ENCODE measurements at regions not wholly inside any gene's neighbourhood (a gene's known extent, or its start where the extent isn't known, plus 50 kb on each side); places are given as distances from the start of the nearest gene placed in this dataset.
A peak's percentile ranks its signal among the peaks of the same experiment; 100 is the strongest.
"Not testable (repeated sequence)": the region's sequence is repeated elsewhere in the genome, so short reads cannot be mapped to it uniquely, and the experiment has no call there.

- no peak for DNase-seq
These were observed 1292.9 kb downstream of the PCDH9 start for GRCh38 chr13:65937251-65937650.

DNA sequence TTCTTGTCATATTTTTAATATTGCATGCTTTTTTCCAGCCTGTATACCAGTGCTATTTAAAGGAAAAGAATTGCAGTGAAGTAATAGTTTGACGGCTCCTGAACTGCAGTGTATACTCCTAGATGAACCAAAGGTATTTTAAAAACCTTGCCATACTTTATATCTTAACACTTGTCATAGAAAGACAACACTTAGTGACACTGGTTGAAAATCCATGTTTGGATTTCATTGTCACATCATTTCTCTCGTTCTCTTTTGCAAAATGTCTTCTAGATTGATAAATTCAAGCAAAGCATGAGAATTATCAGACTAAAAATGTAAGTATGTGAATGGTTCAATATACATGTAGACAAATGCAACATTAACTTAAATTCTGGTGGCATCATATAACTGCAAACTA is 1293.9 kb downstream of the PCDH9 start:
- no peak for DNase-seq

GRCh38 chr13:65932587-65933239 is 1297.4 kb downstream of the PCDH9 start:
- peak; percentile 56 for DNase-seq

DNA sequence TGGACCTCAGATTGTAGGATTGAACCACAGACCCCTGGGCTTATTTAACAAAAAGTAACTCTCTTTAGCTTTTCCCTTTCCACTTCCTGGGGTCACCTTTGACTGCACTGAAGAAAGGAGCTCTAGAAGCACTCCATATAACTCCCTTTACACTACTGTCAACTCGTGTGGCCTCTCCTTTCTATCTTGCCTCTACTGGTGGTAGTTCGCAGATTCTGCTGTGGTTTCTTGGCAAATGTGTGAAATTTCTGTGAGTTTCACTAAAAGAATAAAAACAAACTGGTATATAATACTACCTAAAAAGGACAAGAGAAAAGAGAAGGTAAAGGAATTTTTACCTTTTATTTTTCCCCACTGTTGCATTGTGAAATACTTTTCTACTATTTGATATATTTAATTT is 1298.1 kb downstream of the PCDH9 start:
- DNase-seq = no peak

- no peak for DNase-seq
These were observed 1300.7 kb downstream of the PCDH9 start for GRCh38 chr13:65929436-65929835.

- peak; percentile 69 for DNase-seq
These were observed 1303.4 kb downstream of the PCDH9 start for GRCh38 chr13:65926750-65927171.

- not testable (repeated sequence) for DNase-seq
These were observed 1307.3 kb downstream of the PCDH9 start for GRCh38 chr13:65922846-65923245.

GRCh38 chr13:65921933-65922332 is 1308.2 kb downstream of the PCDH9 start:
- no peak for DNase-seq

GRCh38 chr13:65917731-65918130 is 1312.4 kb downstream of the PCDH9 start:
- DNase-seq = no peak

DNA sequence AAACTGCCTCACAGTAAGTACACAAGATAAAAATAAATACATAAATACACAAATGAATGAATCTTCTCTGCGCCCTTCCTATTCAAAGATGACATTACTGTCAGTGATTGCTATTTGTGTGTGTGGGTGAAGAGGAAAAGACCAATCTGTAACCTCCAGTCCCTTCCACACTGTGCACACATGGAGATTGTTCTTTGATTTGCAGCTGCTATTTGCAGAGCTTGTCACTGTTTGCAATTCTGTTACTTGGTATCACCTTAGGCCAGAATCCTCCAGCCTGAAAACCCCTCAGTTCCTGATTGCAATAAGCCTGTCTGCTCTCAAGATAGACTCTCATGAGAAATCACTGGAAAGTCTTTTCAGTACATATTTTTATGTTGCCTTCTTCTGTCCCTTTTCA is 1314.9 kb downstream of the PCDH9 start:
- DNase-seq = no peak

- DNase-seq = no peak
These were observed 1315.4 kb downstream of the PCDH9 start for GRCh38 chr13:65914716-65915115.

GRCh38 chr13:65913173-65913572 is 1317.0 kb downstream of the PCDH9 start:
- DNase-seq = no peak

GRCh38 chr13:65912516-65912915 is 1317.6 kb downstream of the PCDH9 start:
- DNase-seq = no peak

DNA sequence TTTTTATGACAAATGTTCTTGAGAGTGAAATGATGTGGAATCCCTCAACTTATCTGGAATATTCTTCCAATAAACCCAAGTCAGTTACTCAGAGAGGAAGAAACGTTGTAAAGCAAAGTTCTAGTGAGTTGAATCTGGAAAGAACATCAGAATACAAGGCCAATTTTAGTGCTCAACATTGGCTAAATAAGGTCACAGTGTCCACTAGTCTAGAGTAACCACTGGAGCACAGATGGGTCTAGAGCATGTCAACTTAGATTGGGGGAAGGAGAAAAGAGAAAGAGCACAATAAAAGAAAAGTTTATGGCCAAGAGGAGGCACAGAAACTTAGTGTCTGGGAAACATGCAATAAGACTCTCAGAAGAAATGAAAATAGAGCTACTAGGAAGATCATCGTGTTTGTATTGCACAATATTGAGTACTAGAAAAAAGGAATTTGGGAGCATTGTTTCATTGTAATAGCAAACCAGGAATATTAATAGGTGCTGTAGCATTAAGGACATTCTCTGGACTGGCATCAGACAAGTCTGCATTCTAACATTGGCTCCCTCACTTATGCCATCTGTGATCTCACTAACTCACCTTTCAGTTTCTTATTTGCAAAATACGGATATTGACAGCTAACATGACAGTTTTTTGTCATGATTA is 1318.5 kb downstream of the PCDH9 start:
- no peak for DNase-seq

DNA sequence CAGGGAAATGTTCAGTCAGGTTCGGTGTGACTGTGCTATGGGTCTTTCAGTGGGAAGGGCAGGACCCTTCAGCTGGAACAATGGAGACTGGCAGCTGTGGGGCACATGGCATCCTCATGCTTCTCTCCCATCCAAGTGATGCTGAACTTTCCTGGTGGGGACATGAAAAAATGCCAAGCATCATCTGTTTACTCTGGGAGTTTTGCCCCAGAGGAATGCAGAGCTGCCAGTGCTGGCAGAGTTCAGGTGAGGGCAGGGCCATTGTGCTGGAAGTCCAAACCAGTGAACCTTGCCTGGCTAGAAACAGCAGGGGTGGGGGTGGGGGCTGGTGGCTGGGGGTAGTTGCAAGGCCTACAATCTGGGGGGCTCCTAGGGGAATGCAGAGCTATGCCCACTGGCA is 1320.6 kb downstream of the PCDH9 start:
- no peak for DNase-seq

DNA sequence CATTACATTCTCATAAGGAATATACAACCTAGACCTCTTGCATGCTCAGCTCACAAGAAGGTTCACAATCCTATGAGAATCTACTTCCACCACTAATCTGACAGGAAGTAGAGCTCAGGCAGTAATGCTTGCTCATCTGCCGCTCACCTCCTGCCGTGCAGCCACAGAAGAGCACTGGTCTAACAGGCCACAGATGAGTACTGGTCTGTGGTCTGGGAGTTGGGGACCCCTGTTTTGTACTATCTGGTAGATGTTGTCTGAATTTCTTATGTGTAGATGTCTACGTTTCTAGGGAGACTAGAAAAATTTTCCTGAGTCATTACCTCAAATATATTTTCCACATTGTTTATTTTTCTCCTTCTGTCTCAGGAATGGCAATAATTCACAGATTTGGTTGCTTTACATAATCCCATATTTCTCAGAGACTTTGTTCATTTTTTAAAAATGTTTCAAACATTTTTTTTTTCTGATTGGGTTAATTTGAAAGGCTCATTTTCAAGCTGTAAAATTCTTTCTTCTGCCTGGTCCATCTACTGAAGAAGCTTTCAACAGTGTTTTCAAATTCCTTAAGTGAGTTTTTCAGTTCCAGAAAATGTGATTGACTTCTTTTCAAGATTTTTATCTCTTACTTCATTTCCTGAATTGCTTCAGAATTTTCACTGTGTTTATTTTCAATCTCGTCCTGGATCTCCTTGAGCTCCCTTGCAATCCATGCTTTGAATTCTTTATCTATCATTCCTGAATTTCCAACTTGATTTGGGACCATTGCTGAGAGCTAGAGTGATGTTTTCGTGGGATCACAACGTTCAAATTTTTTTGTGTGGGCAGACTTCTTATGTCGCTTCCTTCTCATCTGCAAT is 1322.2 kb downstream of the PCDH9 start:
- DNase-seq = no peak

- no peak for DNase-seq
These were observed 1328.4 kb downstream of the PCDH9 start for GRCh38 chr13:65901723-65902122.

DNA sequence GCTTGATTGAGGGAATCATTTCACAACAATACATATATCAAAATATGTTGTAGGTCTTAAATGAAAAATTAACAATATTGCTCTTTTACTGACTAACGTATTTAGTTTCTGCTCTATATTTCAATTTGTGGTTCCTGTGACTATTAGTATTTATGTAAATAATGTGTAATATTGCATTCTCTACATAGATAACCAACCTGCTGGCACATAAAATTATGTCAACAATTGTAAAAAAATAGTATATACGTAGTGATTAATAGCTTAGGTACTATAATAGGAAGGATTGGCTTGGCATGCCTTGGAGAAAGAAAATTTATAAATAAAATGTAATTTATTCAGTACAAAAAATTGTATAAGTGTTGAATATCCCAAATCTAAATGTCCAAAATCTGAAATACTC is 1336.1 kb downstream of the PCDH9 start:
- no peak for DNase-seq

- DNase-seq = no peak
These were observed 1337.3 kb downstream of the PCDH9 start for GRCh38 chr13:65892859-65893258.

- no peak for DNase-seq
These were observed 1340.8 kb downstream of the PCDH9 start for GRCh38 chr13:65889368-65889767.

- DNase-seq = no peak
These were observed 1347.3 kb downstream of the PCDH9 start for GRCh38 chr13:65882810-65883209.

GRCh38 chr13:65881561-65882155 is 1348.5 kb downstream of the PCDH9 start:
- DNase-seq = no peak

DNA sequence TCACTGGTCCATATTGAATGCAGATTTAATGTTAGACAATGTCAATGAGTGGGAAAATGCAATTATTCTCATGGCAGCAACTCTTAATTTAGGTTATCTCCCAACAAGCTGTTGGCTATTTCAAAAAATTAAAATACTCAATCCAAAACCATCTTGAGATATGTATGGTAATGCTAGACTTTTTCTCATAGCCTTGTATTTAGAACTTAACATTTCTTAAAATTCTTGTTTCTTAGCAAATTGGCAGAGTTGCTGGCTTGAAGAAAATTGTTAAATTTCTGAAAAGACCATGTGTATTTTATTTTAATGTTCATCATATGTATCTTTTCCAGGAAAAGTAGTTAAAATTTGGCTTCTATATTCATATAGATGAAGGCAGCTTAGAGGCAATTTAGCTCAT is 1355.1 kb downstream of the PCDH9 start:
- no peak for DNase-seq

- no peak for DNase-seq
These were observed 1357.7 kb downstream of the PCDH9 start for GRCh38 chr13:65872448-65872847.
